ENCODE measurements at regions not wholly inside any gene's neighbourhood (a gene's known extent, or its start where the extent isn't known, plus 50 kb on each side); places are given as distances from the start of the nearest gene placed in this dataset.

GRCh38 chr17:77464988-77465357 is 324.2 kb downstream of the SEC14L1 start:
- DNase-seq = no peak

DNA sequence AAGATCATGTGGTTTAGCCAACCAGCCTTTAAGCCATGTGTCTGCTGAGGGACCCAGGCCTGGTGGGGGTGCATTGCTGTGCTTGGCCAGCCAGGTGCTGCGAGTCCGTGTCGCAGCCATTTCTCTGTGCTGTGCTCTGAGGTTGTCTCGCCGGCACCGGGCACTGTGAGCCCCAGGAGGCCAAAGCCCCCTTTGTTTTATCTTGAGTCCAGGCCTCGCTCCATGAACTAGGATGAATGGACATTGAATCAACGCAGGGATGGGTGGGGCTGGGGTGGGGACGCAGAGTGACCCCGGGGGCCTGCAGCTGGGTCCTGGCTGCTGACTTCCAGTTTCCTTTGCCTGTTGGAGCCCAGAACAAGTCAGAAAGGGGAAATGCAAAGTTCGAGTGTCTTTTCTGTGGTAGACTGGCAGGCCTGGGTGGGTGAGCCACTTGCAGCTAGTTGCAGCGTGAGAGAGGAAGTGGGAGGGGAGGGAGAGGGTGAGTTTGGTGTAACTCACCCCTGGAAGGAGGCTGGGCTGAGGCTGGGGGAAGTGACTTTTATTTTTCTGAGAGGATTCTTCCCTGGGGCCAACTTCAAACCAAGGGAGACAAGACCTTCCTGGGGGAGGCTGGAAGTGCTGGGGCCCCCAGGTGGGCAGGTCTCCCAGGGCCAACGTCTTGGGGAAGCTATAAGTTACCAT is 324.7 kb downstream of the SEC14L1 start:
- peak; percentile 67 for DNase-seq

DNA sequence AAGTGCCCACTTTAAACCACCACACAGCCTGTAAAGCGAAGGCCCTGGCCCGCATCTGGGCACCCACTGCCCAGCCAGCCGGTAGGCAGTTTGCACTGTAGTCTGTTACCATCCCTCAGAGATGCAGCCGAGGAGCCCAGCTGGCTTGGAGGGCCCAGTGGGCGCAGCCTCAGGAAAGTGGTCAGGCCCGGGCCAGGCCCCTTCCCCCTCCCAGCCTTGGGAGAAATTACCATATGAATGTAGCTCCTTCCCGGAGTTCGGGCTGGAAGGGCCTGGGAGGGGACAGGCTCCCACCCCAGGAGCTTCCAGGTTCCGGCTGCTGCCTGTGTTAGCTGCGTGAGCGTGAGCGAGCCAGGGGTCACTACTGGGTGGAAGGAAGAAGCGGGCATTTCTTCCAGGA is 325.4 kb downstream of the SEC14L1 start:
- DNase-seq = peak; percentile 73

DNA sequence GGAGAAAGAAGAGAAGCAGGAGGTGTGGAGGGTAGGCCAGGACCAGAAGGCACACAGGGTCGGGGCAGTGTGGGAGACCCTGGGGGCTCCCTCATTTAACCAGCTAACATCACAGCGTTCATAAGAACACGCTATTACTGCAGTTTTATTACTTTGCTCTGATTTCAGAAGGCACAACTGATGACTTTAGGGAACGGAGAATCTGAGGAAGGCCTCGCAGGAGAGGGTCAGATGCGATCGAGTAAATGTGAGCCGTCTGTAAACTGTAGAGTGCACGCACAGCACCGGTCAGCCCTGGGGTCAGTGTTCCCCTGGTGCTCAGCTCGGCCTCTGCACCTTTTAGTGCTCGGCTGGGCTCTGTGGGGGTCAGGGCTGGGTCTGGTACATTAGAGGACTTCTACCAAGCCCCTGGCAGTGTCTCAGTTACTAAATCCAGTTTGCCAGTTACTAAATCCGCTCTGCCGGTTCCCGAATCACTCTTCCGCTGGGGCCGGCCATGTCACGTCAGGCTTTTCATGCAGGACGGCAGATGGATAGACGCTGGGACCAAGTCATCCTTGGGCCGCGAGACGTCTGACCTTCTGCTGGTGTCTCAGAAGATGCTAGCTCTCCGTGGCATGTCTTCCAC is 325.9 kb downstream of the SEC14L1 start:
- DNase-seq = peak; percentile 33

DNA sequence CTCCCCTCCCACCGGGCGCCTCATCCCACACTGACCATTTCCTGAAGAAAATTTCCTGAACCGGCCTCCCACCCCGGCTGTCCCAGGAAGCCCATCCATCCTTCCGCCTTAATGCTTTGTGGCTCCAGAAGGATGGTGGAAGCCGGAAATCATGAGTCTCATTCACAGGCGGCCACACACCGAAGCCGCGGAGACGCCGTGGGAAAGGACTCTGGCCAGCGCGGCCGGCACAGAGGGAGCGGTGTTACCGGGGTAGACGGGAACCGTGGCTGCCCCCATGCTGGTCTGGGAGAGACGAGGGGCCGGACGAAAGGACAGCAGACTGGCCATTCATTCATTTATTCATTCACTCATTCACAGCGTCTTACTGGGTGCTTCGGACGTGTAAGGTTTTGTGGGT is 326.8 kb downstream of the SEC14L1 start:
- no peak for DNase-seq

DNA sequence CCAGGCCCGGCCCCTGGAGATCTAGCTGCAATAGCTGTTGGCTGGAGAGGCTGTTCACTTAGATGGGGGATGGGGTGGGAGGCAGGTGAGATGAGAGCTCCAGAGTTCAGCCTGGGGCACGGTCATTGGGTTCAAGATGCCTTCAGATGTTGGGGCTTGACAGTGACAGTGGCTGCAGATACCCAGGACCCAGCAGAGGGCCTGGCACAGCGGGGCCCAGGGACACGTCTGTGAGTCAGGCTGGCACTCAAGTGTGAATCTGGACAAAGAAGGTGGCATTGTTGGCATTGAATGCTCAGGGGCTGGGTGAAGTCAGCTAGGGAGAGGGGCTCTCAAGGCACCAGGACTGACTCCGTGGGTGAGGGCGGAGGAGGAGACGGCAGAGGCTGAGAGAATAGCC is 328.1 kb downstream of the SEC14L1 start:
- DNase-seq = no peak

- no peak for DNase-seq
Observed at GRCh38 chr17:77470330-77470786, 329.6 kb downstream of the SEC14L1 start.

GRCh38 chr17:77470800-77471733 is 330.3 kb downstream of the SEC14L1 start:
- DNase-seq = peak; percentile 66

DNA sequence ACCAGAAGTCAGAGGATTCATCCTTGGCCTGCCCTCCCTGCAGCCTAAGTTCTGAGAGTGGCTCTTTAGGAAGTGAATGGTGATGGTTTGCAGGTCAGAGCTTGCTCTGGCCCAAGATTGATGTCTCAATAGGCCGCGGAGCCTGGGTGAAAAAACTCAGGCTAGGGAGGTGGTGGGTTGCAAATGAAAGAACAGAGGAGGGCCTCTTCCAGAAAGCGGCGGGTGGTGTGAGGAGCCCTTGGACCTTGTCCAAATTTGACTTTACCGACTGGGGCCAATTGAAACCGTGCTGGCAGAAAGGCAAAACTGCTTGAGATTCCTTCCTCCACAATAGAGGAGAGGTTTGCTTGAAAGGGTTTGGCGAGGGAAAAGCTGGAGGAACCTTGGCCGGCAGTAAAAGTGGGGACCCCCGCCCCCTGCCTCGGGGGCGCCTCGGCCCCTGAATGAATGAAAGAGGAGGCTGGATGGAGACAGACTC is 331.3 kb downstream of the SEC14L1 start:
- peak; percentile 84 for DNase-seq

DNA sequence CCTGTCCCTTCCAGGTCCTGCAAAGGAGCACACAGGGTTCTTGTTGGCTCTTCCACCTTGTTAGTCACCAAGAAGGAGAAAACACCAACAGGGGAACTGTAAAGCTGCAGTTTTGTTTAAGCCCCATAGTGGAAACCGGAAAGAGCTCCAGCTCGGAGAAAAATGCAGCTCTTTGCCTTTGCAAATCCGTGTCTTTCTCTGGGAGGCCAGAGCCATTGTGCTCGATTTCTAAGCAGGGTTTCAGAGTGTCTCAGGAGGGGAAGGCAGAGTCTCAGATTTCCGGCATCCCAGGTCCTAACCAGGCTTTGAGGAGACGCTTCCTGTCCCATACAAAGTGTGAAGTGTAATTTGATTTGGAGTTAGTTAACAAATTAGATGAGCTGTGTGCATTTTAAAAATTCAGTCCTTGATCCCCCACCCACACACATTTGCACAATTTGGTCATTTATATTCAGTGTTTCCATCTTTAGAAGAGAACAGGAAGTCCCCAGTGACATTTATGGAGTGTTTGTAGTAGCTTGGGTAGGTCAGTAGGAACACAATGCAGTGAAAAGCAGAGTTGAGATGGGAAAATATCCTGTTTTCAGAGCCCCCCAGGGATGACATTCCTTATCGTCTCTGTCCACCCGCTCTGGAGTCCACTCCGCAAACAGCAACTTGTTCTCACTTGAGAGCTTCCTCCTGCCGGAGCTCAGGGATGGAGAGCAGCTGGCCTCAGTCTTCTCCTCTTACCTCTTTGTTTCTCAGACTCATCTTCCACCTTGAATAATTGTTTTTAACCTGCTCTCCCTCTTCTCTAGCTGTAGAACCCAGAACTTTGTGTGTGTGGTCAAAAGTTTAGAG is 331.9 kb downstream of the SEC14L1 start:
- no peak for DNase-seq

DNA sequence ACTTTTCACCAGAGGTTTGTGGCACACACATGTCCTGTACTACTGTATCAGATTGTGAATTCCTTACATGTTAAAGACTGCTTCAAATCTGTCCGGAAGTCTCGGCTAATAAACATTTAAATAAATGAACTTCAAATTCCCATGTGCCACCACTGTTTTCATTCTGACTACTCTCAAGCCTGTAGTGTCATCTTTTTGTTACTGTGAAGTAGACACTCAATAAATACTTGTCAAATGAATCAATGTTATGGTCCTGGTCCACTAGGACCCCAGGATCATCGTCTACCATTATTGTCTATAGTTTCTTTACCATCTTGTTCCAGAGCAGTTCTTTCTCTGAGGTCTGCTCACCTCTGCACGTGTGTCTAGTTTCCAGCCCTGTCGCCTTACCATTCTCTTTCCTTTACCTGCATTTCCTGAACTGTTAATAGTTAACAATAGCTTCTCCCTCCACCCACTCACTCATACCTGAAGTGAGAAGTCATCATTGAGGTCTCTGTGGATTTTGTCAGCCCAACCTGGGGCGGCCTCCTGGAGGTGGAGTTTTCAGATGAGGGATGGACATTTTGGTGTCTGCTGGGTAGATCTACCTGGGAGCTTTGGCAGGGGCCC is 333.0 kb downstream of the SEC14L1 start:
- no peak for DNase-seq

- DNase-seq = no peak
Observed at GRCh38 chr17:77474292-77474988, 333.7 kb downstream of the SEC14L1 start.

DNA sequence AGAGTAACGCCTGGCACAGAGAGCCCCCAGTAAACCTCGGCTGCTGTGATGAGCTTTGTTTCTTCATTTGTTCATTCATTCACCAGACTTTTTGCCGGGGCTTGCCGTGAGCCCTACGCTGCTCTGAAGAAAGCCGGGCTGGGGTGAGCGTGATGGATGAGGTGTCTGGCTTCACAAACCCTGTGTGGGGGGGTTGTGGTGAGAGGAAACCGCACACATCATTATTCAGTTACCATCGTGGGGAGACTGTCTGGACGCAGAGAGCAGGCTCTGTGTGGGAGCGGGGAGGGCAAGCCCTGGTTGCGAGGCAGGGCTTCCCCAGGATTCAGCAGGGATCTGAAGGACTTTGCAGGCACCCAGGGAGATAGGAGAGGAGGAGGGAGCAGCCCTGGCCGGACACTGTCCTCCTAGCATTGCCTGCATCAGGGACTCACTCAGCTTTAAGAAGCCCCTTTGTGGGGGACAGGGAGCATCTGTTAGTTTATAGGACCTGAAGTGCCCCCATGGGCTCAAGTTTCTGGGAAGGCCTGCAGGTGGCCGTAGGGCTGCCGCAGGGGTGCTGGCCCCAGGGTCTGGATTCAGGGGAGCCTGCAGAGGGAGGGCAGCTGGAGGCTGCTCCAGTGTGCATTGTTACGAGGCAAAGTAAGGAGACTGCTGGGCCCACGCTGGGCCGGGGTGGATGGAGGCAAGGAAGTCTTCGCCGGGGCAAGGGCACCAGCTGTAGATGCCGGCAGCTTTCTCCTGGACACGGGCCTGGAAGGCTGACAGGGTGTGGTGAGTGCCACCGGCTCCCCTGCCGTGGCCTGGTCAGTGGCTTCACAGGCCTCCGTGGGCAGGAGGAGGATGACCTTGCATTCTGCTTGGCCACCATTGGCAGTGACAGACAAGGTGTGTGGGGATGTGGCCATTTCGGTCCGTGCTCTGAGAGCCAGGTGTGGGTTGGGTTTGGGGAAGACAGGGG is 334.5 kb downstream of the SEC14L1 start:
- no peak for DNase-seq

- no peak for DNase-seq
Observed at GRCh38 chr17:77476006-77476405, 335.2 kb downstream of the SEC14L1 start.

GRCh38 chr17:77476498-77476897 is 335.7 kb downstream of the SEC14L1 start:
- DNase-seq = no peak

GRCh38 chr17:77476931-77477805 is 336.4 kb downstream of the SEC14L1 start:
- DNase-seq = peak; percentile 83

- DNase-seq = no peak
Observed at GRCh38 chr17:77478281-77478680, 337.5 kb downstream of the SEC14L1 start.

DNA sequence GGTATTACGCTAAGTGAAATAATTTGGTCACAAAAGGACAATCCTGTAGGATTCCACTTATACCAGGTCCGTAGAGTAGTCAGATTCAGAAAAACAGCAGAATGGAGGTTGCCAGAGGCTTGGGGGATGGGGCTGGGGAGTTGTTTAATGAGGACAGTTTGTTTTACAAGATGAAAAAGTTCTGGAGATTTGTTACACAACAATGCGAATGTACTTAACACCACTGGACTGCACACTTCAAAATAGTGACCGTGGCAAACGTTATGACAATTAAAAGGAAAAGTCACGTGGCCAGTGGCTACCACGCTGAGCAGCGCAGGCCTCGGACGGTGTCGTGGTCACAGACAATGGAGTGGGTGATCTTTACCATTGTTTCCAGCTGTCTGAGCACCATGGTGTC is 338.1 kb downstream of the SEC14L1 start:
- no peak for DNase-seq

All from right hindlimb (tissue), 1 donor.